ENCODE measurements at regions not wholly inside any gene's neighbourhood (a gene's known extent, or its start where the extent isn't known, plus 50 kb on each side); places are given as distances from the start of the nearest gene placed in this dataset.

DNA sequence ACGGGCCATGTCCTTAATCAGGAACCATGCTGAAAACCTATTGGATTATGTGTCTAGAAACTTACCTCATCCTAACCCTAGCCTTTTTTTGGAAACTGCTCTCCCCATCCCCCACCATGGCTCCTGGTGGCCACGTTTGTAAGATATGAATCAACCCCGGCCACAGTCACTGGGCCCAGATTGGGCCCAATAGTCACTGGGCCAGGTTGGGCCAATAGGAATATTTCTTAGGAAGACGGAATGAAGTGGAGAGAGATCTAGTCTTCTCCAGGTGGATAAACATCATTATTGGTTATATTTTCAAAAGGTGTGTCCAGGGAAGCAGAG is 468.7 kb downstream of the ARHGEF28 start:
- TF ChIP-seq TAF1 (IDR thresholded peaks at IDR 0.05; ENCODE audit: low read depth, low read length) (no peak), POLR2A (IDR thresholded peaks at IDR 0.05; ENCODE audit: low read depth, low read length) (no peak), POLR2AphosphoS5 (IDR thresholded peaks at IDR 0.05; ENCODE audit: low read depth, low read length) (no peak), POU2F2 (IDR thresholded peaks at IDR 0.05; ENCODE audit: low read depth, low read length) (no peak), SPI1 (IDR thresholded peaks at IDR 0.05; ENCODE audit: low read depth, low read length) (no peak)

All from GM12891 (cell line).